ENCODE measurements at regions not wholly inside any gene's neighbourhood (a gene's known extent, or its start where the extent isn't known, plus 50 kb on each side); places are given as distances from the start of the nearest gene placed in this dataset.

DNA sequence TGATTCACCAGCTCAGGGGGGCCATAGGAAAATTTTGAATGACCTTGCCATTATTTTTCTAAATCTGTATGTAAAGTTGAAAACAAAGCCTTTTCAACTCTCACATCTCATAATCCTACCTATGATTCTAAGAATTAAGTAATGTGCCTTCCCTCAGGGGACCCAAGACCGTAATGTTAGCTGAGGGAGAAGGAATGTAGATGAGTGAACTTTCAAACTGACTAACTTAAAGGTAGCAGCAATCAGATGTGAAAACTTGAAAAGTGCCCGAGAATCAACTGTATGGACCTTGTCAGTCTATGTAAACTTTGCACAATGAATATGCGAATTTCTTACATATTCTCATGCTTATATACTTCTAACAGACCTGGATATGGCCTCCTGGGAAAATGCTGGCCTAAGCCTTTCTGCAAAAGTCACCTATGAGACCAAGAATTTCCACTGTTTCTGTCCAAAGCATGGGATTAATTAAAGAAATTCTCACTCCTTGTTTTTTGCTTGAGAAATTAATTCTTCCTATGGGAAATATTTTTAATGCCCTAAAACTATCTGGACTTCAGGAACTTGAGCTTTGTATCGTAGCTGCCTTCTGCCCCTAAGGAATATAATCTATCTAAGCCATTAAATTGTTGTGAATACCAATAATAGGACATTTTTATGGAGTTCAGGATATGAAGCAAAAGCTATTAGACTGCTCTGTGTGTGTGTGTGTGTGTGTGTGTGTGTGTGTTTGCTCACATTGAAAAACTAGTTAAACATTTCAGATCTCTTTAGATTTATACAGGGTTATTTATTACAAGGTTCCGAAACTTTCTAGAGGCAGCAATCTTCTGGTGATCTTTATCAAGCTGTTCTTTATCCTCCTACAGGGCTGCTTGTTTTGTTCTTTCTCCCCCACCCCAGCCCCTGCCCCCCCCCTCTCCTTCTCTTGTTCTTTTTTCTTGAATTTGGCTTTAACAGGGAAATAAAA lies 169.1 kb upstream of the CLINT1 start:
- TF ChIP-seq, protein P1, sequence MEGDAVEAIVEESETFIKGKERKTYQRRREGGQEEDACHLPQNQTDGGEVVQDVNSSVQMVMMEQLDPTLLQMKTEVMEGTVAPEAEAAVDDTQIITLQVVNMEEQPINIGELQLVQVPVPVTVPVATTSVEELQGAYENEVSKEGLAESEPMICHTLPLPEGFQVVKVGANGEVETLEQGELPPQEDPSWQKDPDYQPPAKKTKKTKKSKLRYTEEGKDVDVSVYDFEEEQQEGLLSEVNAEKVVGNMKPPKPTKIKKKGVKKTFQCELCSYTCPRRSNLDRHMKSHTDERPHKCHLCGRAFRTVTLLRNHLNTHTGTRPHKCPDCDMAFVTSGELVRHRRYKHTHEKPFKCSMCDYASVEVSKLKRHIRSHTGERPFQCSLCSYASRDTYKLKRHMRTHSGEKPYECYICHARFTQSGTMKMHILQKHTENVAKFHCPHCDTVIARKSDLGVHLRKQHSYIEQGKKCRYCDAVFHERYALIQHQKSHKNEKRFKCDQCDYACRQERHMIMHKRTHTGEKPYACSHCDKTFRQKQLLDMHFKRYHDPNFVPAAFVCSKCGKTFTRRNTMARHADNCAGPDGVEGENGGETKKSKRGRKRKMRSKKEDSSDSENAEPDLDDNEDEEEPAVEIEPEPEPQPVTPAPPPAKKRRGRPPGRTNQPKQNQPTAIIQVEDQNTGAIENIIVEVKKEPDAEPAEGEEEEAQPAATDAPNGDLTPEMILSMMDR (IDR thresholded peaks at IDR 0.05) = no peak
- no peak for TF ChIP-seq POLR2A (IDR thresholded peaks at IDR 0.05)

All from adrenal gland (tissue), 5 donors.